Testis (tissue), 2 donors: ENCODE measurements at regions not wholly inside any gene's neighbourhood (a gene's known extent, or its start where the extent isn't known, plus 50 kb on each side); places are given as distances from the start of the nearest gene placed in this dataset.

Experiments
- CTCF ChIP-seq, 3 experiments: fragments of 450-650 bp in 2 of 3; fragments of 200-600 bp in 1 of 3; sonication (generic) in 1 of 3; IDR thresholded peaks; one replicate each; pipeline ENCODE4 v1.5.1; 2016 to 2019; ENCODE audit warnings: antibody characterized with exemption in 3 of 3, mild to moderate bottlenecking in 2 of 3, moderate library complexity in 1 of 3
- POLR2A ChIP-seq: fragments of 450-650 bp; IDR thresholded peaks from one replicate; pipeline ENCODE4 v1.6.1; 2017; ENCODE audit warnings: antibody characterized with exemption, mild to moderate bottlenecking, moderate library complexity

- TF ChIP-seq POLR2A (no peak), CTCF (IDR thresholded peaks at IDR 0.05) (no peak)
Observed at GRCh38 chr2:220476877-220477276, 849.4 kb downstream of the SLC4A3 start.
